ENCODE measurements at regions not wholly inside any gene's neighbourhood (a gene's known extent, or its start where the extent isn't known, plus 50 kb on each side); places are given as distances from the start of the nearest gene placed in this dataset.

DNA sequence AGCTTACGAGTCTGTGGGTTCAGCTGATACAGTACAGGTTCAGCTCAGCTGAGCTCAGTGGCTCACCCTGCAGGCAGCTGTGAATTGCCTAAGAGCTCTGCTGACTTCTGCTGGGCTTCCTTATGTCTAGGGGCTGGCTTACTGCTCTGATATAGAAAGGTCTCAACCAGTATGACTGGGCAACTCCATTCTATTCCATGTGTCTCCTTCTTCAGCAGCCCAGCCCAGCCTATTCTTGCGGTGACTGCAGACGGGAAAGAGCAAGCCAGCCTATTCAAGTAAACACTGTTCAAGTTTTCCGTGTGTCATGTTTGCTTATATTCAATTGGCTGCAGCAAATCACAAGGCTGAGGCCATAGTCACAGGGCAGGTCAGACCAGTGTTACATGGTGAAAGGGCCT lies 615.4 kb upstream of the ZFP42 start:
- Histone ChIP-seq H3K27ac (ENCODE audit: low read depth, low read length) (no peak overlapping the region), H4K20me1 (replicated peaks in 1 of 2; ENCODE audit: control insufficient read depth in 1 of 2, insufficient read depth in 2 of 2, low read length in 2 of 2) (no peaks in the 10 kb centered on the region), H4K8ac (ENCODE audit: extremely low read depth, insufficient read depth, low read length) (no peak overlapping the region), H4K91ac (replicated peaks; ENCODE audit: insufficient read length, low read length) (no peak overlapping the region), H3K4me2 (ENCODE audit: insufficient read depth in 1 of 2, low read depth in 2 of 2, low read length in 2 of 2) (no peak overlapping the region), H2AFZ (ENCODE audit: low read length) (no peak overlapping the region), H2BK12ac (ENCODE audit: low read depth, low read length) (no peak overlapping the region), H3K9ac (replicated peaks in 1 of 4; ENCODE audit: extremely low read depth in 1 of 4, low read depth in 3 of 4, low read length in 3 of 4) (no peak overlapping the region), H2BK20ac (ENCODE audit: low read length) (no peak overlapping the region), H4K5ac (ENCODE audit: insufficient read length, low read depth, low read length) (no peak overlapping the region), H3K4me1 (replicated peaks in 1 of 4; ENCODE audit: control insufficient read depth in 3 of 4, insufficient read depth in 4 of 4, low read length in 3 of 4) (no peaks in the 10 kb centered on the region), H3K4ac (replicated peaks; ENCODE audit: insufficient read length, low read depth, low read length) (no peak overlapping the region), H3K56ac (replicated peaks; ENCODE audit: insufficient read length, low read depth, low read length) (no peak overlapping the region), H3K79me1 (ENCODE audit: low read depth, low read length) (no peaks in the 10 kb centered on the region), H3K9me3 (ENCODE audit: insufficient read depth in 2 of 2, low read depth in 1 of 2, low read length in 1 of 2) (no peaks in the 10 kb centered on the region), H3K18ac (ENCODE audit: extremely low read depth, low read length) (no peak overlapping the region), H3K23ac (ENCODE audit: insufficient read length) (no peak overlapping the region), H2BK5ac (ENCODE audit: low read depth, low read length) (no peak overlapping the region), H2AK5ac (ENCODE audit: low read depth, low read length) (no peak overlapping the region), H3K79me2 (ENCODE audit: control insufficient read depth in 1 of 2, insufficient read depth in 2 of 2, low read length in 2 of 2) (no peaks in the 10 kb centered on the region), H3K4me3 (ENCODE audit: extremely low read depth in 1 of 4, insufficient read depth in 2 of 4, low read depth in 3 of 4, low read length in 4 of 4) (no peak overlapping the region), H3K14ac (ENCODE audit: insufficient read length) (no peak overlapping the region), H2BK120ac (replicated peaks; ENCODE audit: low read depth, low read length) (no peak overlapping the region), H3K23me2 (ENCODE audit: low read depth, low read length) (no peaks in the 10 kb centered on the region), H2BK15ac (ENCODE audit: low read length) (no peak overlapping the region), H3K36me3 (ENCODE audit: control insufficient read depth in 2 of 4, insufficient read depth in 4 of 4, low read length in 3 of 4) (no peaks in the 10 kb centered on the region), H3K27me3 (replicated peaks in 1 of 4; ENCODE audit: control insufficient read depth in 3 of 4, extremely low read depth in 1 of 4, insufficient read depth in 3 of 4, low read length in 3 of 4) (no peaks in the 10 kb centered on the region)
- ChIA-PET CTCF (ENCODE audit: partially characterized antibody) (interaction anchor here (0.6 to 1.9 kb wide), 8 partner anchors 9 to 437 kb away, joined by 3 to 8 read pairs (median 3); no protein-coding TSS in a partner anchor), POLR2A (ENCODE audit: partially characterized antibody) (no interaction called here)
- 82% methylated on average over 4 of the region's 4 CpGs; no CpG with 5 or more reads in 1 of the 2 experiments for WGBS, 2 experiments (ENCODE audit: extremely low coverage in 1 of 2, insufficient coverage in 1 of 2, insufficient read length in 1 of 2, insufficient replicate concordance in 2 of 2, low coverage in 1 of 2, low lambda C conversion rate in 2 of 2, missing lambda C conversion rate in 1 of 2)
- FAIRE-seq (peak; percentile 88), DNase-seq (ENCODE audit: low read depth in 1 of 2, low spot score in 2 of 2) (peak; percentile 43 to 59)
- TF ChIP-seq TAF1 (IDR thresholded peaks at IDR 0.05; ENCODE audit: low read depth, low read length) (no peak), RAD21 (IDR thresholded peaks at IDR 0.05 in 1 of 2, conservative IDR thresholded peaks at IDR 0.05 in 1 of 2; ENCODE audit: low read depth in 2 of 2, low read length in 2 of 2) (peak; percentile 66 to 73)
- TF ChIP-seq, protein P1, sequence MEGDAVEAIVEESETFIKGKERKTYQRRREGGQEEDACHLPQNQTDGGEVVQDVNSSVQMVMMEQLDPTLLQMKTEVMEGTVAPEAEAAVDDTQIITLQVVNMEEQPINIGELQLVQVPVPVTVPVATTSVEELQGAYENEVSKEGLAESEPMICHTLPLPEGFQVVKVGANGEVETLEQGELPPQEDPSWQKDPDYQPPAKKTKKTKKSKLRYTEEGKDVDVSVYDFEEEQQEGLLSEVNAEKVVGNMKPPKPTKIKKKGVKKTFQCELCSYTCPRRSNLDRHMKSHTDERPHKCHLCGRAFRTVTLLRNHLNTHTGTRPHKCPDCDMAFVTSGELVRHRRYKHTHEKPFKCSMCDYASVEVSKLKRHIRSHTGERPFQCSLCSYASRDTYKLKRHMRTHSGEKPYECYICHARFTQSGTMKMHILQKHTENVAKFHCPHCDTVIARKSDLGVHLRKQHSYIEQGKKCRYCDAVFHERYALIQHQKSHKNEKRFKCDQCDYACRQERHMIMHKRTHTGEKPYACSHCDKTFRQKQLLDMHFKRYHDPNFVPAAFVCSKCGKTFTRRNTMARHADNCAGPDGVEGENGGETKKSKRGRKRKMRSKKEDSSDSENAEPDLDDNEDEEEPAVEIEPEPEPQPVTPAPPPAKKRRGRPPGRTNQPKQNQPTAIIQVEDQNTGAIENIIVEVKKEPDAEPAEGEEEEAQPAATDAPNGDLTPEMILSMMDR (IDR thresholded peaks at IDR 0.05; ENCODE audit: control extremely low read depth in 1 of 3, insufficient read depth in 1 of 3, low read depth in 1 of 3, low read length in 3 of 3), result peak; percentile 69 to 87 (median 70)

Measured in H1 (cell line).